ENCODE measurements at regions not wholly inside any gene's neighbourhood (a gene's known extent, or its start where the extent isn't known, plus 50 kb on each side); places are given as distances from the start of the nearest gene placed in this dataset.

DNA sequence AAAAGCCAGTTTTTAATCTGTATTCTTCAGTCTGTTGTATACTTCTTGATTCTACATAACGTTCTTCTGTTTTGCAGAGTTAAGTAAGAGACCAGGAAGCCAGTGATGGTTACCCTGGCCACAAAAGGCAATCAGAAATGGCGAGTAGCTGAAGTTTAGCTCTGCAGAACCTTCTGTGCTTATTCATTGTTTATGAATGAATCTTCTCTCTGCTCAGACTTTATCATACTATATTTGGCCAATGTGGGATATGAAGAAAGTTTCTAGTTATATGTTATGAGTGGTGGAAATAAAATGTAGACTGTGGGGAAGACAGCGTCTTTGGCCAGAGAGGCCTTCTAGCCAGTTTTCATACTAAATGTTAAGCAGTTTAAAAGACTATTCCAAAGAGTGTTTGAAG lies 249.9 kb upstream of the RGS6 start:
- TF ChIP-seq, protein P1, sequence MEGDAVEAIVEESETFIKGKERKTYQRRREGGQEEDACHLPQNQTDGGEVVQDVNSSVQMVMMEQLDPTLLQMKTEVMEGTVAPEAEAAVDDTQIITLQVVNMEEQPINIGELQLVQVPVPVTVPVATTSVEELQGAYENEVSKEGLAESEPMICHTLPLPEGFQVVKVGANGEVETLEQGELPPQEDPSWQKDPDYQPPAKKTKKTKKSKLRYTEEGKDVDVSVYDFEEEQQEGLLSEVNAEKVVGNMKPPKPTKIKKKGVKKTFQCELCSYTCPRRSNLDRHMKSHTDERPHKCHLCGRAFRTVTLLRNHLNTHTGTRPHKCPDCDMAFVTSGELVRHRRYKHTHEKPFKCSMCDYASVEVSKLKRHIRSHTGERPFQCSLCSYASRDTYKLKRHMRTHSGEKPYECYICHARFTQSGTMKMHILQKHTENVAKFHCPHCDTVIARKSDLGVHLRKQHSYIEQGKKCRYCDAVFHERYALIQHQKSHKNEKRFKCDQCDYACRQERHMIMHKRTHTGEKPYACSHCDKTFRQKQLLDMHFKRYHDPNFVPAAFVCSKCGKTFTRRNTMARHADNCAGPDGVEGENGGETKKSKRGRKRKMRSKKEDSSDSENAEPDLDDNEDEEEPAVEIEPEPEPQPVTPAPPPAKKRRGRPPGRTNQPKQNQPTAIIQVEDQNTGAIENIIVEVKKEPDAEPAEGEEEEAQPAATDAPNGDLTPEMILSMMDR (conservative IDR thresholded peaks at IDR 0.05; ENCODE audit: low read depth in 2 of 2) = no peak
- TF ChIP-seq POLR2AphosphoS5 (IDR thresholded peaks at IDR 0.05; ENCODE audit: low read depth) (no peak), EZH2 (IDR thresholded peaks at IDR 0.05; ENCODE audit: low read depth, unreplicated experiment) (no peak)

Data from GM23338 (cell line).